CD1c-positive myeloid dendritic cell (primary cell): ENCODE measurements at regions not wholly inside any gene's neighbourhood (a gene's known extent, or its start where the extent isn't known, plus 50 kb on each side); places are given as distances from the start of the nearest gene placed in this dataset.

Experiments
- DNase-seq: peaks from one replicate; pipeline ENCODE4 v3.0.0-alpha.2; 2016; ENCODE audit errors: extremely low spot score

GRCh38 chr1:218817071-218817470 lies 356.6 kb upstream of the LYPLAL1 start:
- no peak for DNase-seq

DNA sequence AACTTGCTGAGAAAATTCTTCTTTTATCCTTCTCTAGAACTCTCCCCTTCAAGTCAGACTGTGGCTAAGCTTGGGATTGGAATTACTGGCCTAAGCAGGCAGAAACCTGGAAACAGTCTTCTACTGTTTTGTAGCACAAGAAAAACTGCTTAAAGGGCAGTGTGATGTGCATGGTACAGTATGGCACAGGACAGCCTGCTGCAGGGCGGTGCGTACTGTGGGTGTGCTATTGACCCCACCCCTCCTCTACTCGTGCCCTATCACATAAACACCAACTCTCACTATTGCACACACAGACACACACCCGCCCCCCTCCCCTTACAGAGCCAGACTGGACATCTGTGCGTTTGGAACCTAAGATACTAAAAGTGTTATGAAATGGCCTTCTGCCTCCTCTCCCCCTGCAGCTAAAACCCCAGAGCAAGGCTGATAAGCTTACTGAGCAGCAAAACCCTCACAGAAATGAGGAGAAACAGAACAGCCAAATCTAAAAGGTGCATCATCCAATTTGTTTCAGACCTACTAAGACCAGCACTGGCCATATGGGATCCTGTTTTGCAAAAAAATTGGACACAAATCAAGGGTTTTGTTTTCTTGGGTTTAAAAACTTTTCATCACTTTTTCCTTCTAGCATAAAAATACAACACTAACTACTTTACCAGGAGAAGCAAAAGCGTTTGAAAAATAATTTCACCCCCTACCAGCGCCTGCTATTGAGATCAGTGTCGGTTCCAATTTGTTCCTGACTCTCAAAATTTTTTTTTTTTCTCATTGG lies 355.8 kb upstream of the LYPLAL1 start:
- no peak for DNase-seq

DNA sequence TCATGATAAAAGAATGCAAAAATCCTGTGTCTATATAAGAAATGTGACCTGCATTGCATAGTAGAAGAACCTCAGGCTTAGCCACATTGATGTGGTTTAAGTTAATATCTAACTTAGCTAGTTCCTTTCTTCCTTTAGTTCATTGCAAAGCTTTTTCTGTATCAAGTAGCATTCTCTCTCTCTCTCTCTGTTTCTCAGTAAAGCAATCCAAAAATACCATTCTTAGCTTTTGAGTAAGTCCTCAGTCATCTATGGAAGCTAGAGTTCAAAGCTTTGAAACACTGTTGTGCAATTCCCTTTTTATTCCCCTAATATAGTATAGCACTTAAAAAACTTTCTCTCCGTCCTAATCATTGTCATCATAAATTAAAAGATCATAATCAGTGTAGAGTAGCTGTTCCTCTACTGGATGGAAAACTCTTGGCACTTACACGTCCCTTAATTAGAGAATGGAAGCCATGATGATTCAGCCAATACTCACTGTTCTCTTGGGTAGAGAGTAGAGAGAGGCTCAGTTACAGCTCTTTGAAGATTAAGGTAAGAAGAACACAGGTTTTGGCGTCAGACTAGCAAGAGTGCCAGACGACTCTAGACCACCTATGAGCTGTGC lies 350.3 kb upstream of the LYPLAL1 start:
- no peak for DNase-seq

- no peak for DNase-seq
Observed at GRCh38 chr1:218827486-218827885, 346.2 kb upstream of the LYPLAL1 start.

DNA sequence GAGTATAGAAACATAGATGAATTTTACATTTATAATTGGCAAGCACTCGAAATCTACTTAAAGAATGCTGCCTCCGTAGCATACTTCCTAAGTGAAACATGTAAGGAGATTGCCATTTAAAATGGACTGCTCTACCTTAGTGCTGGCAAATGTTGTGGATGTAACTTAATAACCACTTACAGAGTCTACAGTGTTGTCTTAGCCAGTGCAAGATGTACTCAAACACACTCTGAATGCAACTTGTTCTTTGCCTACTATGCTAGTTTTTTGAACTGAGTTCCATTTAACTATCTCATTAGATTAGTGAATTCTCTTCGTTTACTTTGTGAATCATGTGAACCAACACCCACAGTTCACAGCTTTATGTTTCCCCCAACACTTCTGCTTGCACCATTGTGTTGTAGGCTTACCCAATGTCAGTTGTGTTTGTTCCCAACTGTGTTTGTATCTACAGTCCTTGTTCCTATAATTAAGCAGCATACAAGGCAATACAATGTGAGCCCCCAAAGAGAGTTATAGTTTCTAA lies 345.5 kb upstream of the LYPLAL1 start:
- DNase-seq = no peak

- DNase-seq = no peak
Observed at GRCh38 chr1:218829097-218829496, 344.6 kb upstream of the LYPLAL1 start.

- DNase-seq = no peak
Observed at GRCh38 chr1:218835609-218836008, 338.1 kb upstream of the LYPLAL1 start.

DNA sequence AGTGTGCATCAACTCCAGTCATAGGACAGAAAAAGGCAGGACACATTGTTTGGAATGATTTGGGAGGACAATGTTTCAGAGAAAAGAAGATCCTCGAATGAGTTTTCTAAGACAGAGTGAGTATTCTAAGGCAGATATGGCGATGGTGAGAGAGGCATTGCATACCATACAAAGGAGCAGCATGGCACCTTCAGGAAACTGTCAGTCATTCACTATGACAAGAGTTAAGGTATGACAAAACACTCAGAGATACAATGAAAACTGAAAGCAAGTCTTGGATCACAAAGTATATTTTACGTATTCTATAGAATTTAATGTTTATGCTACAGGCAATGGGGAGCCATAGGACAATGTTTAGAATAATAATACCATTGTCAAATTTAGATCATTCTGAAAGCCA lies 337.4 kb upstream of the LYPLAL1 start:
- DNase-seq = no peak

GRCh38 chr1:218837051-218837450 lies 336.6 kb upstream of the LYPLAL1 start:
- no peak for DNase-seq

GRCh38 chr1:218845589-218845988 lies 328.1 kb upstream of the LYPLAL1 start:
- DNase-seq = peak; percentile 51

DNA sequence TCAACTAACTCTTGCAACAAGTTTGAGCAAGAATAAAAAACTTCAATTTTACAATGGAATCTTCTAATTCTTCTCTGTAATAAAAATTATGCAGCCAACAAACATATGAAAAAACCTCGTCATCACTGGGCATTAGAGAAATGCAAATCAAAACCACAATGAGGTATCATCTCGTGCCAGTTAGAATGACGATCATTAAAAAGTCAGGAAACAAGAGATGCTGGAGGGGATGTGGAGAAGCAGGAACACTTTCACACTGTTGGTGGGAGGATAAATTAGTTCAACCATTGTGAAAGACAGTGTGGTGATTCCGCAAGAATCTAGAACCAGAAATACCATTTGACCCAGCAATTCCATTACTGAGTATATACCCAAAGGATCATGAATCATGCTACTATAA lies 327.5 kb upstream of the LYPLAL1 start:
- DNase-seq = peak; percentile 50

GRCh38 chr1:218847089-218847768 lies 326.4 kb upstream of the LYPLAL1 start:
- DNase-seq = no peak

DNA sequence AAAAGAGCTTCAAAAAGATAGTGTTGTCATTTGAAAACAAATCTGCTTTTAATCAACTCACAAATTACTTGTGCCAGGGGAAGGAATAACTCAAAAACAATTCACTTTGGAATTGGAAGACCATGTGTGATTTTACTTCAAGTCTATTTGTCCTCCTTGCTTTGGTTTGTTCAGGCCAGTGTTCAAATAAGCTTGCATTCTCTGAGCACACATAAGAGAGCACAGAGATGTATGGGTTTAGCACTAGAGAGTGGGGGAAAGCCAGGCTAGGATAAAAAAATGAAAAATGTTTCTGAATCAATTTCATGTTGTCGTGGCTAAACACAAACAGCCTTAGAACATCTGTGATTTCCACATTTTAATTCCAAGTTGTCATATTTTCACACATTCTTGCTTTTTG lies 325.7 kb upstream of the LYPLAL1 start:
- no peak for DNase-seq

- DNase-seq = no peak
Observed at GRCh38 chr1:218850367-218850766, 323.3 kb upstream of the LYPLAL1 start.

- no peak for DNase-seq
Observed at GRCh38 chr1:218851586-218851985, 322.1 kb upstream of the LYPLAL1 start.

DNA sequence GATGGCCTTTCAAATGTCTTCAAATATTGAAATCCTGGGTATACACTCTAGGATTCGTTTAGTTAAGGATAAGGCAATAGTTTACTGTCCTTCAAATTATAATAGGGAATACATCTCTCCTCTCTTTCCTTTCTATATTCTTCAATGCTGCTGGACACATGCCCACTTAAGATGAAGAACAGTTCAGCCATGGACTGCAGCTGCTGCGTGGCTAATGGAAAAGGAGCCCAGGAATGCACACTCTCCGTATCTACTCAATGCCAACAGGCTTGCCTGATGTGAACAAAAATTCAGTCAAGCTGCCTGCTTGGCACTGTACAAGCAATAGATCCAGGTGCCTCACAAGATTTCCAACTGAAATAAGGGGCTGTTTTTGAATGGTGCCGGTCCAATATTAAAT lies 321.2 kb upstream of the LYPLAL1 start:
- no peak for DNase-seq

DNA sequence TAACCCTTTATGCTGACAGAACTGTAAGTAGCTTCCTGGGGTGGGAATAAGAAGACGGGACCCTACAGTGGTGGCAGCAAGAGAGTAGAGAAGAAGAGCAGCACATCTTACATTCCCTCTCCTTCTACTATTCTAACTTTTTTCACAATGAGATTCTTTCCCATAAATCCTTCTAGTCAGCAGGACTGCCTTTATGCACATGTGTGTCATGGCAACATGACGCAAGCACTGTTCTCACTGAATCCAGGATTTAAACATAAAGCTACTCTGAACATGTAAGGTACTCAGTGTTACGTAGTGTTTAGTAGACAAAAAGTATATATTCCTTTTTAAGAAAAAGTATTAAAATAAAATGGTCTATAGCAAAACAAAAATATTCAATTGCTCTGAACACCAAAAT lies 309.7 kb upstream of the LYPLAL1 start:
- no peak for DNase-seq

GRCh38 chr1:218865591-218865990 lies 308.1 kb upstream of the LYPLAL1 start:
- no peak for DNase-seq

DNA sequence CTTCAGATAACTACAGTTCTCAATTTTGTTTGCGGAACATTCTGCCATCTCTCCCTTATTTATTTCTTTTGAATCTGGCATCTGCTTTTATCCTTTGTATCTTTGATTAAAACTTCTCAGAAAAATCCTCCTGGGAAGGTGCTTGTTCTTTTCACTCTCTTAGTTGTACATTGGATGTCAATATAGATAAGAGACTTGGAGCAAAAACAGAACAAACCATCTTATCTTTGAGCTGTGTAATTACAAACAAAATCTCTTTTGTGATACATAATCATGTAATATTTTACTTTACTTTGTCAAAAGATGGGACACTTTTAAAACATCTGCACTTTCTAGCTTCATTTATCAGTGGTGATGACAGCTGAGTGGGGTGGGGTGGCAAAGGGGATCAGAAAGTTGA lies 307.2 kb upstream of the LYPLAL1 start:
- DNase-seq = no peak

- no peak for DNase-seq
Observed at GRCh38 chr1:218867066-218867465, 306.6 kb upstream of the LYPLAL1 start.

GRCh38 chr1:218867941-218868626 lies 305.6 kb upstream of the LYPLAL1 start:
- no peak for DNase-seq

DNA sequence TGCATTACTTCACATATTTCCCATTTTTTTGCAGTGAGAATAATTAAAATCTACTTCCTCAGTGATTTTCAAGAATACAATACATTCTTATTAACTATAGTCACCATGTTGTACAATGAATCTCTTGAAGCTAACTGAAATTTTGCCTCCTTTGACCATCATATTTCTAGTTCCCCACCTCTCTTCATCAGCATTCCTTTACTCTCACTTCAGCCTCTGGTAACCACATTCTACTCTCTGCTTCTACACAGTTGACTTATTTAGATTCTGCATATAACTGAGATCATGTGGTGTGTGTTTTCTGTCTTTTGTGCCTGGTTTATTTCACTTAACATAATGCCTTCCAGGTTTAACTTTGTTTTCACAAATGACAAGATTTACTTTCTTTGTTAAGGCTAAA lies 304.4 kb upstream of the LYPLAL1 start:
- DNase-seq = no peak
